Right renal cortex interstitium (tissue), 3 donors: ENCODE measurements at regions not wholly inside any gene's neighbourhood (a gene's known extent, or its start where the extent isn't known, plus 50 kb on each side); places are given as distances from the start of the nearest gene placed in this dataset.
A peak's percentile ranks its signal among the peaks of the same experiment; 100 is the strongest.

Source experiments
- DNase-seq, 3 donors: peaks; one replicate each; pipeline ENCODE4 v3.0.0-alpha.2; 2013; ENCODE audit warnings: low read depth in 3 of 3, low spot score in 2 of 3

GRCh38 chr7:55690-56248, 136.6 kb upstream of the FAM20C start:
- no peak for DNase-seq

GRCh38 chr7:56291-56913, 136.0 kb upstream of the FAM20C start:
- no peak for DNase-seq

GRCh38 chr7:57071-57470, 135.3 kb upstream of the FAM20C start:
- DNase-seq, result no peak

GRCh38 chr7:57482-58255, 134.7 kb upstream of the FAM20C start:
- DNase-seq, result no peak

GRCh38 chr7:58316-58715, 134.1 kb upstream of the FAM20C start:
- no peak for DNase-seq

GRCh38 chr7:59079-60016, 133.0 kb upstream of the FAM20C start:
- no peak for DNase-seq

GRCh38 chr7:60017-60675, 132.2 kb upstream of the FAM20C start:
- DNase-seq, result no peak

- no peak for DNase-seq
These were observed 131.7 kb upstream of the FAM20C start for GRCh38 chr7:60706-61105.

GRCh38 chr7:61111-61510, 131.3 kb upstream of the FAM20C start:
- DNase-seq, result no peak

GRCh38 chr7:61576-62360, 130.6 kb upstream of the FAM20C start:
- DNase-seq, result no peak

- DNase-seq, result no peak
These were observed 129.8 kb upstream of the FAM20C start for GRCh38 chr7:62361-63116.

- DNase-seq, result no peak
These were observed 129.3 kb upstream of the FAM20C start for GRCh38 chr7:63117-63480.

- no peak for DNase-seq
These were observed 128.8 kb upstream of the FAM20C start for GRCh38 chr7:63521-64021.

- DNase-seq, result peak in 2 of 3 donors; percentile 32 to 56
These were observed 128.1 kb upstream of the FAM20C start for GRCh38 chr7:64098-64915.

- DNase-seq, result no peak
These were observed 127.4 kb upstream of the FAM20C start for GRCh38 chr7:64916-65341.

- no peak for DNase-seq
These were observed 126.8 kb upstream of the FAM20C start for GRCh38 chr7:65554-65953.

- DNase-seq, result no peak
These were observed 126.1 kb upstream of the FAM20C start for GRCh38 chr7:66296-66695.

GRCh38 chr7:66741-67140, 125.6 kb upstream of the FAM20C start:
- DNase-seq, result no peak
